ENCODE measurements at regions not wholly inside any gene's neighbourhood (a gene's known extent, or its start where the extent isn't known, plus 50 kb on each side); places are given as distances from the start of the nearest gene placed in this dataset.

DNA sequence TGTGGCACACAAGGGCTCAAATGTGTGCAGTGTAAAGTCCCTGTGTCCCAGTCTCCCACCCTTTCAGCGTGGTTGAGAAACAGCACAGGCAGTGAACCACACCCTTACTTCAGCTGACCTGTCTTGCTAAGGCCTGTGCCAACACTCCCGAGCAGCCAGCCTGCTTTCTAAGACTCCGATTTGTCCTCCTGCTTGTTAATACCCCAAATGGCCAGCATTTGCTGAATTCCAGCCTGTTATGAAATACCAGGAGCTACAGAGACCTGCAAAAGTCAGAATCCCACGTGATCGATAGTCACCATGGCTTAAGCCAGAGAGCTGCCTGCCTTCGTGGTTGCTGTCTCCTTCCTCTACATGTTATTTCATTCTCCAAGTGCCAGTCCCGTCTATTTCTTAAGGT, 200.5 kb downstream of the FGF9 start:
- TF ChIP-seq CTCF (IDR thresholded peaks at IDR 0.05) (no peak), POLR2A (IDR thresholded peaks at IDR 0.05) (no peak)
